ENCODE measurements at regions not wholly inside any gene's neighbourhood (a gene's known extent, or its start where the extent isn't known, plus 50 kb on each side); places are given as distances from the start of the nearest gene placed in this dataset.

DNA sequence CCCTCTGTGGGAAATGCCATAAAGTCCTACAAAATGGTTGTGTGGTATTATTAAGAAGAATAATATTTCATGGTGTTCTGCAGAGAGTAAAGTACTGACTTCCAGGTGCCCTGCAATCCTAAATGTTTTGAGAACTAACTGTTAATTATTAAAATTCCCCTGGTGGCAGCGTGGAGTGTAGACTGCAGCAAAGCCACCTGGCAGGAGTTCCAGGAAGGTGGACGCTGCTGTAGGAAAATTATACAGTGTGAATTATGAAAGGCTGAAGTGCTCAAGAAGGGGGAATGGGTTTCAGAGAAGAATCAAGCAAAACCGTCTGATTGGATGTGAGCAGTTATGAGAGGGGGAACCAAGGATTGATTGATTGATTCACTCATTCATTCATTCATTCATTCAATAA, 572.4 kb upstream of the PPP2R3A start:
- H3K4ac ChIP-seq (ENCODE audit: low read depth, low read length), result no peak overlapping the region
- H3K9me3 ChIP-seq (ENCODE audit: control insufficient read depth, insufficient read depth, low read length), result peaks cover 11% of the 10 kb centered on the region
- CTCF ChIA-PET, result no interaction called here
- H2BK120ac ChIP-seq (ENCODE audit: low read depth, low read length), result no peak overlapping the region
- no peak overlapping the region for H3K9ac ChIP-seq (ENCODE audit: low read depth, low read length)
- no peak overlapping the region for H2BK15ac ChIP-seq (ENCODE audit: low read depth, low read length)
- intact Hi-C loops (cut with micrococcal nuclease), result no loop called here
- no CpG with 5 or more reads among the region's 3 CpGs for WGBS, 2 experiments (ENCODE audit: extremely low coverage in 2 of 2, insufficient read length in 1 of 2)
- no peaks in the 10 kb centered on the region for H4K20me1 ChIP-seq (ENCODE audit: insufficient read depth, low read length)
- no peaks in the 10 kb centered on the region for H3K9me1 ChIP-seq (ENCODE audit: insufficient read depth, low read length)
- no peaks in the 10 kb centered on the region for H3K79me1 ChIP-seq (ENCODE audit: low read depth in 1 of 2, low read length in 2 of 2)
- H2AK9ac ChIP-seq (replicated peaks; ENCODE audit: low read depth, low read length, poor library complexity), result no peak overlapping the region
- no peaks in the 10 kb centered on the region for H3K4me1 ChIP-seq (ENCODE audit: control insufficient read depth, insufficient read depth, low read length)
- no TSS peak for BruUV-seq (replicated peaks)
- POLR2A ChIA-PET (ENCODE audit: unreplicated experiment), result no interaction called here
- no peak overlapping the region for H3K56ac ChIP-seq (ENCODE audit: extremely low read depth, insufficient read depth, low read length)
- no peak overlapping the region for H4K91ac ChIP-seq (ENCODE audit: insufficient read depth, low read depth, low read length)
- H3K4me3 ChIP-seq (ENCODE audit: insufficient read depth, low read depth, low read length), result no peak overlapping the region
- no peaks in the 10 kb centered on the region for H3K36me3 ChIP-seq (ENCODE audit: control insufficient read depth, insufficient read depth, low read length)
- H2AK5ac ChIP-seq (ENCODE audit: low read depth, low read length), result no peak overlapping the region
- no peak overlapping the region for H4K8ac ChIP-seq (ENCODE audit: low read depth in 2 of 2, low read length in 2 of 2)
- H2BK20ac ChIP-seq (ENCODE audit: low read depth, low read length), result no peak overlapping the region
- H4K5ac ChIP-seq (ENCODE audit: low read depth, low read length), result no peak overlapping the region
- H3K18ac ChIP-seq (ENCODE audit: low read depth, low read length), result no peak overlapping the region
- H2BK5ac ChIP-seq (ENCODE audit: low read depth, low read length, poor library complexity, severe bottlenecking), result no peak overlapping the region
- ATAC-seq (ENCODE audit: low read depth), result no peak
- TF ChIP-seq, protein P1, sequence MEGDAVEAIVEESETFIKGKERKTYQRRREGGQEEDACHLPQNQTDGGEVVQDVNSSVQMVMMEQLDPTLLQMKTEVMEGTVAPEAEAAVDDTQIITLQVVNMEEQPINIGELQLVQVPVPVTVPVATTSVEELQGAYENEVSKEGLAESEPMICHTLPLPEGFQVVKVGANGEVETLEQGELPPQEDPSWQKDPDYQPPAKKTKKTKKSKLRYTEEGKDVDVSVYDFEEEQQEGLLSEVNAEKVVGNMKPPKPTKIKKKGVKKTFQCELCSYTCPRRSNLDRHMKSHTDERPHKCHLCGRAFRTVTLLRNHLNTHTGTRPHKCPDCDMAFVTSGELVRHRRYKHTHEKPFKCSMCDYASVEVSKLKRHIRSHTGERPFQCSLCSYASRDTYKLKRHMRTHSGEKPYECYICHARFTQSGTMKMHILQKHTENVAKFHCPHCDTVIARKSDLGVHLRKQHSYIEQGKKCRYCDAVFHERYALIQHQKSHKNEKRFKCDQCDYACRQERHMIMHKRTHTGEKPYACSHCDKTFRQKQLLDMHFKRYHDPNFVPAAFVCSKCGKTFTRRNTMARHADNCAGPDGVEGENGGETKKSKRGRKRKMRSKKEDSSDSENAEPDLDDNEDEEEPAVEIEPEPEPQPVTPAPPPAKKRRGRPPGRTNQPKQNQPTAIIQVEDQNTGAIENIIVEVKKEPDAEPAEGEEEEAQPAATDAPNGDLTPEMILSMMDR (conservative IDR thresholded peaks at IDR 0.05; ENCODE audit: low read depth, low read length), result no peak
- TF ChIP-seq CEBPB (IDR thresholded peaks at IDR 0.05; ENCODE audit: low read depth, low read length) (no peak), MXI1 (IDR thresholded peaks at IDR 0.05; ENCODE audit: borderline replicate concordance, low read depth, low read length) (no peak), POLR2A (IDR thresholded peaks at IDR 0.05; ENCODE audit: low read depth, low read length) (no peak), RCOR1 (IDR thresholded peaks at IDR 0.05; ENCODE audit: insufficient replicate concordance, low read length) (no peak), MAFK (IDR thresholded peaks at IDR 0.05; ENCODE audit: low read depth, low read length) (no peak), NFE2L2 (IDR thresholded peaks at IDR 0.05; ENCODE audit: low read depth, low read length) (no peak), MAZ (IDR thresholded peaks at IDR 0.05; ENCODE audit: borderline replicate concordance, low read depth, low read length) (no peak), FOS (IDR thresholded peaks at IDR 0.05; ENCODE audit: low read depth, low read length) (no peak), RFX5 (IDR thresholded peaks at IDR 0.05; ENCODE audit: low read depth, low read length) (no peak), BHLHE40 (IDR thresholded peaks at IDR 0.05; ENCODE audit: low read depth, low read length) (no peak), CHD1 (IDR thresholded peaks at IDR 0.05; ENCODE audit: low read depth, low read length) (no peak), SMC3 (IDR thresholded peaks at IDR 0.05; ENCODE audit: low read depth, low read length) (no peak), RAD21 (IDR thresholded peaks at IDR 0.05; ENCODE audit: low read length) (no peak)
- TF ChIP-seq, protein P2, sequence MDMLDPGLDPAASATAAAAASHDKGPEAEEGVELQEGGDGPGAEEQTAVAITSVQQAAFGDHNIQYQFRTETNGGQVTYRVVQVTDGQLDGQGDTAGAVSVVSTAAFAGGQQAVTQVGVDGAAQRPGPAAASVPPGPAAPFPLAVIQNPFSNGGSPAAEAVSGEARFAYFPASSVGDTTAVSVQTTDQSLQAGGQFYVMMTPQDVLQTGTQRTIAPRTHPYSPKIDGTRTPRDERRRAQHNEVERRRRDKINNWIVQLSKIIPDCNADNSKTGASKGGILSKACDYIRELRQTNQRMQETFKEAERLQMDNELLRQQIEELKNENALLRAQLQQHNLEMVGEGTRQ (IDR thresholded peaks at IDR 0.05; ENCODE audit: low read depth, low read length), result no peak
- TF ChIP-seq, protein P3, sequence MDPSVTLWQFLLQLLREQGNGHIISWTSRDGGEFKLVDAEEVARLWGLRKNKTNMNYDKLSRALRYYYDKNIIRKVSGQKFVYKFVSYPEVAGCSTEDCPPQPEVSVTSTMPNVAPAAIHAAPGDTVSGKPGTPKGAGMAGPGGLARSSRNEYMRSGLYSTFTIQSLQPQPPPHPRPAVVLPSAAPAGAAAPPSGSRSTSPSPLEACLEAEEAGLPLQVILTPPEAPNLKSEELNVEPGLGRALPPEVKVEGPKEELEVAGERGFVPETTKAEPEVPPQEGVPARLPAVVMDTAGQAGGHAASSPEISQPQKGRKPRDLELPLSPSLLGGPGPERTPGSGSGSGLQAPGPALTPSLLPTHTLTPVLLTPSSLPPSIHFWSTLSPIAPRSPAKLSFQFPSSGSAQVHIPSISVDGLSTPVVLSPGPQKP (IDR thresholded peaks at IDR 0.05; ENCODE audit: borderline replicate concordance, low read depth, low read length), result no peak
- H3K14ac ChIP-seq (replicated peaks; ENCODE audit: low read depth, low read length), result no peak overlapping the region
- in situ Hi-C loops (cut with MboI; ENCODE audit: low sequenced_read_pairs), result no loop called here
- H3K27me3 ChIP-seq (ENCODE audit: control insufficient read depth, insufficient read depth, low read length), result no peaks in the 10 kb centered on the region
- dilution Hi-C loops (cut with HindIII; ENCODE audit: low sequenced_read_pairs, unreplicated experiment), result no loop called here
- no peak overlapping the region for H2AFZ ChIP-seq (replicated peaks; ENCODE audit: low read length, poor library complexity)
- no peak overlapping the region for H3K4me2 ChIP-seq (ENCODE audit: low read depth, low read length)
- H3K23ac ChIP-seq (ENCODE audit: low read depth, low read length), result no peak overlapping the region
- no peak overlapping the region for H3K27ac ChIP-seq (ENCODE audit: insufficient read depth, low read length)
- no peak for DNase-seq
